ENCODE measurements at regions not wholly inside any gene's neighbourhood (a gene's known extent, or its start where the extent isn't known, plus 50 kb on each side); places are given as distances from the start of the nearest gene placed in this dataset.
"Not testable (repeated sequence)": the region's sequence is repeated elsewhere in the genome, so short reads cannot be mapped to it uniquely, and the experiment has no call there.

DNA sequence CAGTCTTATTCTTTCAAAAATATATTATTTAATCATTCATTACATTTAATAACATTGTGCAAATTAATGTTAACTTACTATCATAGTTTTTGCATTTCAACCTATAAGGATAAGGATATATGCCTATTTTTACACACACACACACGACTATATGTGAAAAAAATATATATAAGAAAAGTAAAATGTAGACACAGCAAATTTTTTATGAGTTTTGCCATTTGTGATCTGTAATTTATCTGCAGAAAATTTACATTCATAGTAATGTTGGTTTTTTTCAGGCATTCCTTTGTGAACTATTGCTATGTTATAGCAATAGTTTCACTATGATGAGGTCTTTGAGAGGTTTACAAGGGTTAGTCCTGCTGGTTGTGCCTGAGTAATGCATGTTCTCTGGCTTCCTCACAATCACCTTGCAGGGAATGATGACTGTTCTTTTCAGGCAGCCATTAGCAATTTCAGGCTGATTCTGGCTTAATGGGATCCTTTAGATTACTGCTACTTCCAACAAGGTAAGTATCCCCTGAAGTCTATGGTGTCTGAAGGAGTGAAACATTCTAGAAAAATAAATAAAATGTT is 183.7 kb upstream of the CDK1 start:
- no peak overlapping the region for H3K27ac Mint-ChIP-seq (ENCODE audit: unreplicated experiment)
- H3K9me3 Mint-ChIP-seq (ENCODE audit: unreplicated experiment), result no peaks in the 10 kb centered on the region
- H3K4me3 Mint-ChIP-seq (ENCODE audit: unreplicated experiment), result no peak overlapping the region
- no peaks in the 10 kb centered on the region for H3K36me3 Mint-ChIP-seq (ENCODE audit: unreplicated experiment)
- peak; percentile 33 for TF ChIP-seq CTCF (IDR thresholded peaks at IDR 0.05; ENCODE audit: partially characterized antibody, unreplicated experiment)
- H3K27me3 Mint-ChIP-seq (ENCODE audit: unreplicated experiment), result no peaks in the 10 kb centered on the region
- H3K4me1 Mint-ChIP-seq (ENCODE audit: low read depth, unreplicated experiment), result no peaks in the 10 kb centered on the region
- no peak for DNase-seq

DNA sequence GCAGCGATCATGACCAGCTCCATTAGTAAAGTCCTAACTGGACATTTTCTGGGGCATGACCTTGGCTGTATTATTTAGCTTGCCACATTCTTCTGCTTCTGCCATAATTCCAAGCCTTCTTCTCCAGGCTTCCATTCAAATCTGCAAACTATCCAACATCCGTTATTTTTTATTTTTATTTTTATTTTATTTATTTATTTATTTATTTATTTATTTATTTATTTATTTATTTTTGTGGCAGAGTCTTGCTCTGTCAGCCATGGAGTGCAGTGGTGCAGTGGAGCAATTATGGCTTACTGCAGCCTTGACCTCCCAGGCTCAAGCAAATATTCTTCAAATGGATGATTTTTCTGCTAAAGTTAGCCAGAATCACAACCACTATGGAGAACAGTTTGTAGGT is 187.2 kb upstream of the CDK1 start:
- Mint-ChIP-seq H3K36me3 (ENCODE audit: unreplicated experiment) (no peaks in the 10 kb centered on the region), H3K4me1 (ENCODE audit: low read depth, unreplicated experiment) (no peaks in the 10 kb centered on the region), H3K27ac (ENCODE audit: unreplicated experiment) (no peak overlapping the region), H3K4me3 (ENCODE audit: unreplicated experiment) (no peak overlapping the region), H3K9me3 (ENCODE audit: unreplicated experiment) (no peaks in the 10 kb centered on the region), H3K27me3 (ENCODE audit: unreplicated experiment) (no peaks in the 10 kb centered on the region)
- TF ChIP-seq CTCF (IDR thresholded peaks at IDR 0.05; ENCODE audit: partially characterized antibody, unreplicated experiment), result no peak
- no peak for DNase-seq

DNA sequence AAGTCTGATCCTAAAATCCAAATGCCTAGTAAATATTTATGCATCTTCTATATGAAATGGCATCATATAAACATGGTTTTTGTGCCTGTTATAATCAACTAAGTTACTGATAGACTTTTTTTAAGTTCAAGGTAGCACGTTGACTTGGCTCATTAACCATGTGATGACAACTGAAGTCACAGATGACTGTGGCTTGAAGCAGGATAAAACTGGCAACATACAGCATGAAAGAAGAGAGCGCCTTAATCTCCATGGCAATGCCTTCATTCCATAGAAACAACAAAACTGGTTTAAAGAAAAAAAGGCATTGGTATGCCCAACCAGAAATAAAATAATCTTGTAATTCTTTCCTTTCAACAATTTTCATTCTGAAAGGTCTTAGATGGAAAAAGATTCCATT is 188.9 kb upstream of the CDK1 start:
- Mint-ChIP-seq H3K27me3 (ENCODE audit: unreplicated experiment) (no peaks in the 10 kb centered on the region), H3K4me1 (ENCODE audit: low read depth, unreplicated experiment) (no peaks in the 10 kb centered on the region), H3K4me3 (ENCODE audit: unreplicated experiment) (no peak overlapping the region), H3K27ac (ENCODE audit: unreplicated experiment) (no peak overlapping the region), H3K36me3 (ENCODE audit: unreplicated experiment) (no peaks in the 10 kb centered on the region), H3K9me3 (ENCODE audit: unreplicated experiment) (no peaks in the 10 kb centered on the region)
- no peak for DNase-seq
- no peak for TF ChIP-seq CTCF (IDR thresholded peaks at IDR 0.05; ENCODE audit: partially characterized antibody, unreplicated experiment)

GRCh38 chr10:60581782-60582181 is 192.1 kb upstream of the ANK3 start:
- not testable (repeated sequence) for H3K9me3 Mint-ChIP-seq (ENCODE audit: unreplicated experiment); H3K27ac Mint-ChIP-seq (ENCODE audit: unreplicated experiment); H3K27me3 Mint-ChIP-seq (ENCODE audit: unreplicated experiment); H3K36me3 Mint-ChIP-seq (ENCODE audit: unreplicated experiment); H3K4me1 Mint-ChIP-seq (ENCODE audit: low read depth, unreplicated experiment); DNase-seq; H3K4me3 Mint-ChIP-seq (ENCODE audit: unreplicated experiment)

GRCh38 chr10:60578217-60578616 is 188.5 kb upstream of the ANK3 start:
- no peak for TF ChIP-seq CTCF (IDR thresholded peaks at IDR 0.05; ENCODE audit: partially characterized antibody, unreplicated experiment)
- no peak overlapping the region for H3K4me3 Mint-ChIP-seq (ENCODE audit: unreplicated experiment)
- DNase-seq, result no peak
- H3K4me1 Mint-ChIP-seq (ENCODE audit: low read depth, unreplicated experiment), result peaks cover 4% of the 10 kb centered on the region
- H3K9me3 Mint-ChIP-seq (ENCODE audit: unreplicated experiment), result no peaks in the 10 kb centered on the region
- H3K27me3 Mint-ChIP-seq (ENCODE audit: unreplicated experiment), result no peaks in the 10 kb centered on the region
- no peaks in the 10 kb centered on the region for H3K36me3 Mint-ChIP-seq (ENCODE audit: unreplicated experiment)
- H3K27ac Mint-ChIP-seq (ENCODE audit: unreplicated experiment), result no peak overlapping the region
